ENCODE measurements at regions not wholly inside any gene's neighbourhood (a gene's known extent, or its start where the extent isn't known, plus 50 kb on each side); places are given as distances from the start of the nearest gene placed in this dataset.

DNA sequence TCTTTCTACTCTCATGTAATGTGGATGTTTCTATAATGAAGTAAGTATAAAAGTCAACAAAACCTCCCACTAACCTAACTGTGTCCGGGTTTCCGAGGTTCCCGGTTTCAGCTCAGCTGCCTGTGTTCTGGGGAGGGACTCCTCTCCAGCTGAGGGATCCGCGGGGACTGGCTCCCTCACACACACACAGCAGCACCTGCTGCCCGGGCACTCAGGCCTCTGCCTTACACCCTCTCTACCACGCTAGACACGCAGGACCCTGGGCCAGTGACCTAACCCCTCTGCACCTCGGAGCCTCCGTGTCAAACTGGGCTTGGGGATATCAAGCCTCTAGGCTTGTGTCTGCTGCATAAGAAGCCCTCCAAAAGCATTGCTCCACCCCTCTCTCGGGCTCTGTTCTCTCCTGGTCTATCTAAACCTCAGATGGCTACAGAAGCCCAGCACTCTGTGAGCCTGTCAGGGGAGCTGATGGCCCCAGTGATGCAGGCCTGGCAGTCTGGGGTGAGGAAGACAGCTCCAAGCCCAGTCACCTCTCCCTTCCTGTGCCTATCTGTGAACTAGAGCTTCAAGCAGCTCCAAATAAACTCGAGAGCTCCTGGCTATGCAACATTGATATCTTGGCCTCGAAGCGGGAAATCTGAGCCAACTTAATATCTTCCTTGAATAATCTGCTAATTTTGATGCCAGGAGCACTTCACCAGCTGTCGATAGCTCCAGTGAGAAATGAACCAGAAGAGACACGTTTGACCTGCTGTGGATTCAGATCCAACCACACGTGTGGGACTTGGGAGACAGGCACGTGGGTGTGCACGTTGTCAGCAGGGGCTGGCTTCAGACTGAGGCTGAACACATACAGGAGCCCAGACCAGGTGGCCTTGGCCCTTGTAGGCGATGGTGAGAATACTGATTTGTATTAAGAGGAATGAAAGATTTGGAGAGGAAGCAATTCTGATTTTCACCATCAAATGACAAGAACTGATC is 232.7 kb upstream of the B3GAT1 start:
- Mint-ChIP-seq H3K27me3 (peaks cover 11% of the 10 kb centered on the region), H3K4me1 (no peaks in the 10 kb centered on the region)

GRCh38 chr11:134643115-134644012 is 231.3 kb upstream of the B3GAT1 start:
- no peak overlapping the region for H3K4me3 Mint-ChIP-seq
- H3K27me3 Mint-ChIP-seq = peaks cover 9% of the 10 kb centered on the region
- H3K9me3 Mint-ChIP-seq = no peaks in the 10 kb centered on the region
- no peaks in the 10 kb centered on the region for H3K4me1 Mint-ChIP-seq
- no peaks in the 10 kb centered on the region for H3K36me3 Mint-ChIP-seq
- H3K27ac Mint-ChIP-seq = no peak overlapping the region

More for the DNA sequence above, 232.7 kb upstream of the B3GAT1 start:
- no peaks in the 10 kb centered on the region for H3K9me3 Mint-ChIP-seq
- no peak overlapping the region for H3K4me3 Mint-ChIP-seq
- no peak overlapping the region for H3K27ac Mint-ChIP-seq
- H3K36me3 Mint-ChIP-seq = no peaks in the 10 kb centered on the region

DNA sequence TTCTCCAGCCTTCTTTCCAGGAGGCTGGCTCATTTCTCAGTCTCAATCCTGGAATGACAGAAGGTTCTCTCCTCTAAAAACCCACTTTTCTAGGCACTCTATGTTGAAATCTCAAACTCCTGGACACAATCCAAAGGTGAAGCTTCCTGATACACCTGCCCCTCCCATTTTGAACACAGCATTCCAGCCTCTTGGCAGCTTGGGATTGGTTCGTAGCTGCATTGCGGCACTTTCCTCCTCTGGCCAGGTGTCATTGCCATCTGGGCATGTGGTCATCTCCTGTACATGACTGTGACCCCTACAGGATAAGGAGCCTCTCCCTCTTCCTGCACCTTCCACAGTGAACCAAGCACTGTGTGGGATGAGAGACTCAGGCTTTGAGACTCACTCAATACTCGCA is 230.2 kb upstream of the B3GAT1 start:
- no peak overlapping the region for H3K4me3 Mint-ChIP-seq
- H3K27ac Mint-ChIP-seq = no peak overlapping the region
- no peaks in the 10 kb centered on the region for H3K9me3 Mint-ChIP-seq
- no peaks in the 10 kb centered on the region for H3K36me3 Mint-ChIP-seq
- no peaks in the 10 kb centered on the region for H3K4me1 Mint-ChIP-seq
- H3K27me3 Mint-ChIP-seq = peaks cover 9% of the 10 kb centered on the region

- H3K9me3 Mint-ChIP-seq = no peaks in the 10 kb centered on the region
- H3K27ac Mint-ChIP-seq = no peak overlapping the region
- peaks cover 9% of the 10 kb centered on the region for H3K27me3 Mint-ChIP-seq
- H3K4me1 Mint-ChIP-seq = no peaks in the 10 kb centered on the region
- H3K36me3 Mint-ChIP-seq = no peaks in the 10 kb centered on the region
- no peak overlapping the region for H3K4me3 Mint-ChIP-seq
These were observed 229.2 kb upstream of the B3GAT1 start for GRCh38 chr11:134640971-134641968.

DNA sequence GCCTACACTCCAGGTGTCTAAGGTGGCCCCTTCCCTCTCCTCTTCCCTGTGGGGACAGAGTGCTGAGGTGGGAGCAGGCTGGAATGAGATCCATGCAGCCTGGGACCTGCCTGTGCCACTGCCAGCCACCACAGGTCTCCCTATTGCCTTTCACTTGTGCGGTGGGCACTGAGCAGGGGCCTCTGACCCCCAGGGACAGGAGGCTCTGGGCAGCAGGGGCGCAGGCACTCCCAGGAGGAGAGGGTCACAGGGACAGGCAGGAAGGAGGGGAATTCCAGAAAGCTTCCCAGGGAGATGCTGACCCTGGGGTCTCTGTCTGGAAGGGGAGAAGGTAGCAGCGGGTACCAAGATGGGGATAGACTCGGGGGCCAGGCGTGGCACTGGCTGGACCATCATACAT is 228.5 kb upstream of the B3GAT1 start:
- Mint-ChIP-seq H3K4me3 (no peak overlapping the region), H3K4me1 (no peaks in the 10 kb centered on the region), H3K27ac (no peak overlapping the region), H3K36me3 (no peaks in the 10 kb centered on the region), H3K27me3 (peaks cover 9% of the 10 kb centered on the region), H3K9me3 (no peaks in the 10 kb centered on the region)

- H3K36me3 Mint-ChIP-seq = no peaks in the 10 kb centered on the region
- H3K4me1 Mint-ChIP-seq = no peaks in the 10 kb centered on the region
- H3K27me3 Mint-ChIP-seq = peaks cover 6% of the 10 kb centered on the region
- no peak overlapping the region for H3K4me3 Mint-ChIP-seq
- H3K27ac Mint-ChIP-seq = no peak overlapping the region
- H3K9me3 Mint-ChIP-seq = no peaks in the 10 kb centered on the region
These were observed 227.7 kb upstream of the B3GAT1 start for GRCh38 chr11:134639586-134640330.

DNA sequence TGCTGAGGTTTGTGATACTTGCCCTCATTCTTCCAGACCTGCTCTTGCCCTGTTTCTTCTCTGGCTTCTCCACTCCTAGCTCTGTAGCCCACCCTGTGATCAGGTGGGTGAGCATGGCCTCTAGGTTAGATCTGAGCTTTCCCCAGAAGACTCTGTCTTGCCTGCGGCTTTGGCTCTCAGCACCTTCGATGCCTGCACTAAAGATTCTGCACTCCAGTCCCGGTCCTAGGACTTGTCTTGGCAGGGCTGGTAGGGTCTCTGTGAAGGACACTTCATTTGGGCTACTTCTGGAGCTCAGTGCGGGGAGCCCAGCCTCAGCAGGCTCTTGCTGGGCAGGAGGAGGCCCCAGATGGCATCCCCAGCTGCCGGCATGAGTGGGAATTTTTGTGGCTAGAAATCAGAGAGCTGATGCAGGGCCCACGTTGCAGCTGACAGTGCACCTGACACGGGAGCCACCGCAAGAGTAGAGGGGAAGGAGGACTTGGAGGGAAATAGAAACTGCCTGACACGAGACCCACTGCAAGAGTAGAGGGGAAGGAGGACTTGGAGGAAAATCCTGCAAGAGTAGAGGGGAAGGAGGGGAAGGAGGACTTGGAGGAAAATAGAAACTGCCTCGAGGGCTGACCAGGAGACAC is 226.9 kb upstream of the B3GAT1 start:
- Mint-ChIP-seq H3K4me1 (no peaks in the 10 kb centered on the region), H3K36me3 (no peaks in the 10 kb centered on the region), H3K4me3 (no peak overlapping the region), H3K9me3 (no peaks in the 10 kb centered on the region), H3K27ac (peak overlapping the region; percentile 72), H3K27me3 (peaks cover 6% of the 10 kb centered on the region)

DNA sequence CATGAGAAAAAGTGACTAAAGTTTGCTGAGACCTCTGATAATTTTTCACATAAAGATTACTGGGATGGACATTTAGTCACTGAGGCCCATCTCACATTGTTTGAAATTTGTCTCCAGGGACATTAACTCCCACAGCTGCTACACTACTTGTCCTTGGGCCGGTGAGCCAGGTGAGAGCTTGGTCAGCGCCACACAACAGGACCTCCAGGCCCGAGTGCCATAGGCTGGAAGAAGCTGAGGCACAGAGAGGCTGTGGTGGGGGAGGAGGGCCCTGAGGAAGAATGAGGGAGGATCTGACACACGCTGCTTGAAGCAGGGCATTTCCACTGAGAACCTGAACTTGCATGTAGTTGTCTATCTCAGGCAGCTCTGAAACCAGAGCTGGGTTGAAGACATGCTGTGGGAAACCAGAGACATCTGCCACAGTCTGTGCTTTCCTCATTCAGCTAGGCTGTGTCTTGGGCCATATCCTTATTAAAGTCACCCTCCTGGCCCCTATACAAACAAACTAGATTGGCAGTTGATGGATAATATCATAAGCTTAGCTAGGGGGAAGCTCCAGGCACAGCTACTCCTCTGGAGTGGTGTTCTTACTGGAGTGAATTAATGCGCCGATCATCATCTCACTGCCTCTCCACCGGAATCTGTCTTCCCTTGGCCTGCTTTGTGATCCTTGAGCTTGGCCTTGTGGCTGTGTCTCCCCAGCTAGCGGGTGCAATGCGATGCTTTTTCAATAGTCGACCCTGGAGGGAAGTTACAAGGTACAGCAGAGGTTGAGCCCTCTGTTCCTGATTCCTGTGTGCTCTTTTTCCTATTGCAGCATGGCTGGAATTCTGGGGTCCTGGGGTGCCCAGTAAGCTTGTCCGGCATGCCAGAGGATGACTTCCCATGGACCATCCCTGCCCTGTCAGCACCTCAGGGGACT is 225.3 kb upstream of the B3GAT1 start:
- H3K4me1 Mint-ChIP-seq = no peaks in the 10 kb centered on the region
- no peaks in the 10 kb centered on the region for H3K9me3 Mint-ChIP-seq
- peaks cover 8% of the 10 kb centered on the region for H3K27me3 Mint-ChIP-seq
- H3K36me3 Mint-ChIP-seq = no peaks in the 10 kb centered on the region
- H3K27ac Mint-ChIP-seq = no peak overlapping the region
- no peak overlapping the region for H3K4me3 Mint-ChIP-seq

DNA sequence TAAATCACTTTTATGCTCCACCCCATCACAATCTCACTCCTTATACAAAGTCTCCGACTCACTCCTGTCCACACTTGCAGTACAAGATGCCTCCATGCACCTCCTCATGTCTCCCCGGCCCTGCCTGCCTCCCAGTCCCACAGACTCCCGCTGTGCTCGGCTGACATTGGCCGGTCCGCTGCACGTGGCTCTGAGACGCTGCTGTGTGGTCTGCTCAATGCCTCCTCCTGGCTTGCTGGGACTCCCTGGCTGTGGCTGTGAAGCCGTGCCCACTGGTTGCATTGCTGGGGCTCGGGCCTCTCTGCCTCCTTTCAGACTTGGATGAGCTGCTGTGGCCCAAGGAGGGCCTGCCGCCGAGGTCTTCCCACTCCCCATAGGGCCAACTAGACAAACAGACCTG is 224.0 kb upstream of the B3GAT1 start:
- no peaks in the 10 kb centered on the region for H3K4me1 Mint-ChIP-seq
- no peaks in the 10 kb centered on the region for H3K36me3 Mint-ChIP-seq
- H3K27ac Mint-ChIP-seq = no peak overlapping the region
- H3K27me3 Mint-ChIP-seq = peaks cover 5% of the 10 kb centered on the region
- no peaks in the 10 kb centered on the region for H3K9me3 Mint-ChIP-seq
- no peak overlapping the region for H3K4me3 Mint-ChIP-seq

GRCh38 chr11:134634897-134635831 is 223.1 kb upstream of the B3GAT1 start:
- Mint-ChIP-seq H3K4me3 (no peak overlapping the region), H3K9me3 (no peaks in the 10 kb centered on the region), H3K27ac (no peak overlapping the region), H3K27me3 (peaks cover 5% of the 10 kb centered on the region), H3K36me3 (no peaks in the 10 kb centered on the region), H3K4me1 (no peaks in the 10 kb centered on the region)

DNA sequence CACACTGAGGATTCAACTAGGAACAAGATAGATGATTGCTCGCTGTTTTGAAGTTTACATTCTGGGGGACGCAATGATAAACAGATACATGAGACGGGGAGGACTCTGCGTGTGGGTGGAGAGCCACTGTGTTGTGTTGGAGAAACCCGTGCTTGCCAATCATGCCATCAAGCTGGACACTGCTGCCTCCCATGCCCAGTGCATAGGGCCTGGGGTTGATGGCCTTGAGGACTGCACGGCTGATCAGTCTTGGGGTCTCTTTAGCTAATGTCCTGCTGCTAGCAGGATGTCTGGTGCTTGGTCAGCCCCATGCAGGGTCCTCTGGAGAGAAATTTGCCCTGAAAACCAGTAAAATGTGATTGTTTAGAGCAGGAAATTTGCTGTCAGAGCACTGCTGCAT is 221.2 kb upstream of the B3GAT1 start:
- no peaks in the 10 kb centered on the region for H3K9me3 Mint-ChIP-seq
- H3K4me3 Mint-ChIP-seq = no peak overlapping the region
- H3K4me1 Mint-ChIP-seq = no peaks in the 10 kb centered on the region
- no peak overlapping the region for H3K27ac Mint-ChIP-seq
- H3K27me3 Mint-ChIP-seq = peaks cover 4% of the 10 kb centered on the region
- H3K36me3 Mint-ChIP-seq = no peaks in the 10 kb centered on the region

DNA sequence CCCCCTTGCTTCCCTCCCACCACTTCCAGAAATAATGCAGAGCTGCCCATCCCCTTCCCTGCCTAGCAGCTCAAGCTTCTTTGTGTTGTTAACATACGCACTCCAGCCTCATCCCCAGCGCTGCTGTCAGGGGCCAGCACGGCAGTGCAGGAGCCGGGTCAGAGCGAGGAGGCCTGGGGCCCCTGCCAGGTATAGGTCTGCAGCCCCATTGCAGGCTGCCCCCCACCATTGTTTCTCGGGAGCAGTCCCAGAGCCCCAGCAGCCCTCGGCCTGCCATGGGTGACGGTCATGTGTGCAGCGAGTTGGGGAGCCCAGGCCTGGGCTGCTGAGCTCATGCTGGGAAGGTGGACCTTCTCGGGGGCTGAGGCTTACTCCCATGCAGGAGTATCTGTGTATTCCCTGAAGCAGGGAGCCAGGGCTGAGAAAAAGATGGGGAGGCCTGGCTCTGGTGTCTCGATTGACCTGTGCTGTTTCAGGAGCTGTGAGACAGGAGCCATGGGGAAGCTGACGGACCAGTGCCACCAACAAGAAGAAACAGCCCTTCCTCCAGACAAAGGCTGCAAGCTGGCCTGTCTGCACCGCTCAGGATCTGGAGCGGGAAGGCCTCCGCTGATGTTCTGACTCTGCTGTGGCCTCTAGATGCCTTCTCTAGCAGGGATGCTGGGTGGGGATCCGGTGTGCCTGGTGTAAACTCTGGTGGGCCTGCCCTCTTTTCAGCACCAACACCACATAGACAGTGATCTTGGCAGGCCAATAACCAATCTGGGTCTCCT is 220.5 kb upstream of the B3GAT1 start:
- H3K27me3 Mint-ChIP-seq = peaks cover 6% of the 10 kb centered on the region
- no peak overlapping the region for H3K27ac Mint-ChIP-seq
- H3K9me3 Mint-ChIP-seq = no peaks in the 10 kb centered on the region
- H3K4me3 Mint-ChIP-seq = no peak overlapping the region
- H3K36me3 Mint-ChIP-seq = no peaks in the 10 kb centered on the region
- H3K4me1 Mint-ChIP-seq = no peaks in the 10 kb centered on the region
